ENCODE measurements at regions not wholly inside any gene's neighbourhood (a gene's known extent, or its start where the extent isn't known, plus 50 kb on each side); places are given as distances from the start of the nearest gene placed in this dataset.

DNA sequence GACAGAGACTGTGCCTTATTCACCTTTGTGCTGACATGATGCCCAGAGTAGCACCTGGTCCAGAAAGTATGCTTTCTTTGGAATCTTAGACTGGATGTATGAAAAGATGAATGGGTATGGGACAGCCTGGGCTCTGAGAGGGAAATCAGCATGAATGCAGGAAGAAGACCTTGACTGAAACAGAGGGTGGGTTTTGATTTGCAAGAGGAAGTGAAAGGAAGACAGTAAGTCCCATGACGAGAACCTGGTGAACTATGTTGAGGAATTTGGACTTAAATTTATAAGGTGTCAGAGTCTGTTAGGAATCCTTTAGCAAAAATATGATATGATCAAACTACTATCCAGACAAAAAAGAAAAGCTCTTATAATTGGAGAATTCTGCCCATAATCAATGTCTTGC, 301.9 kb downstream of the SPRY2 start:
- Histone ChIP-seq H3K79me2 (ENCODE audit: insufficient read depth, low read length) (no peaks in the 10 kb centered on the region), H3K27me3 (ENCODE audit: insufficient read depth, low read length) (no peaks in the 10 kb centered on the region), H3K9me3 (ENCODE audit: control insufficient read depth in 1 of 2, insufficient read depth in 1 of 2, low read depth in 1 of 2, low read length in 2 of 2) (no peaks in the 10 kb centered on the region; a peak in 1 of 4 replicates), H3K4me1 (ENCODE audit: control insufficient read depth in 1 of 2, insufficient read depth in 2 of 2, low read length in 2 of 2) (peaks cover 0 to 17% of the 10 kb centered on the region in 2 experiments; a peak in 3 of 4 replicates), H3K36me3 (ENCODE audit: control insufficient read depth in 1 of 2, insufficient read depth in 2 of 2, low read length in 2 of 2) (no peaks in the 10 kb centered on the region), H3K27ac (ENCODE audit: low read depth, low read length) (no peak overlapping the region), H3K4me2 (ENCODE audit: low read length) (no peak overlapping the region), H4K20me1 (ENCODE audit: insufficient read depth) (no peaks in the 10 kb centered on the region), H2AFZ (ENCODE audit: low read depth, low read length, poor library complexity, severe bottlenecking) (no peak overlapping the region), H3K4me3 (replicated peaks in 1 of 2; ENCODE audit: low read depth in 1 of 2, low read length in 2 of 2) (no peak overlapping the region), H3K9me2 (ENCODE audit: insufficient read depth) (no peaks in the 10 kb centered on the region), H3K9ac (ENCODE audit: low read length) (no peak overlapping the region)
- ChIA-PET CTCF (no interaction called here), POLR2A (no interaction called here), RAD21 (ENCODE audit: low non-redundant PET in 1 of 2, low total read pairs in 2 of 2, uncharacterized antibody in 2 of 2, unreplicated experiment in 2 of 2) (no interaction called here)
- TF ChIP-seq ZBTB33 (IDR thresholded peaks at IDR 0.05; ENCODE audit: extremely low read depth, insufficient replicate concordance, low read length): no peak
- TF ChIP-seq POLR2A (IDR thresholded peaks at IDR 0.05; ENCODE audit: borderline replicate concordance, extremely low read depth, insufficient read depth, insufficient read length): no peak
- no peak for TF ChIP-seq SRF (IDR thresholded peaks at IDR 0.05; ENCODE audit: low read depth)
- TF ChIP-seq YY1 (IDR thresholded peaks at IDR 0.05; ENCODE audit: extremely low read depth, insufficient replicate concordance, low read depth, low read length): no peak
- no peak for ATAC-seq
- no TSS peak for BruUV-seq (replicated peaks)
- DNase-seq (ENCODE audit: low read depth, low spot score): no peak
- intact Hi-C loops (cut with micrococcal nuclease): no loop called here

DNA sequence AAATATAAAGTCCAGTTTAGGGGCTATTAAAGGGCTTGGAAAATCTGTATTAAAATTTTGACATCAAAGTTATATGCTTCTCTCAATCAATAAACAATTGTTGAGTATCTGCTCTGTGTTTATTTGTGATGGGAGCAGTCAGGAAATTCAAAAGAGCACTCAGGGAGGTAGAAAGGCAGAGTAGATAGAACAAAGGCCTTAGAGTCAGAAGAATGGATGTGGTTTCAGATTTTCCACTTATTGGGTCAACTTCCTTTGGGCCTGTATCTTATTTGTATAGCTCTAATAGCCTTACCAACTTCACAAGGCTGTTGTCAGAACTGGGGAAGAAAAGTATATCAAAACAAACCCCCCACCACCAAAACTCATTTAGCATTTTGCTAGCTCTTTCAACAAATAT, 302.6 kb downstream of the SPRY2 start:
- no peak for DNase-seq (ENCODE audit: low read depth, low spot score)
- no peaks in the 10 kb centered on the region for H4K20me1 ChIP-seq (ENCODE audit: insufficient read depth)
- intact Hi-C loops (cut with micrococcal nuclease): no loop called here
- TF ChIP-seq SIN3A (IDR thresholded peaks at IDR 0.05; ENCODE audit: low read depth) (no peak), CTCF (IDR thresholded peaks at IDR 0.05 in 2 of 3, conservative IDR thresholded peaks at IDR 0.05 in 1 of 3; ENCODE audit: borderline replicate concordance in 1 of 3, insufficient read depth in 1 of 3, low read depth in 2 of 3, low read length in 2 of 3) (no peak), CBX3 (IDR thresholded peaks at IDR 0.05; ENCODE audit: low read depth) (no peak), EZH2phosphoT487 (IDR thresholded peaks at IDR 0.05; ENCODE audit: borderline replicate concordance) (no peak), SRF (IDR thresholded peaks at IDR 0.05; ENCODE audit: low read depth) (no peak), REST (IDR thresholded peaks at IDR 0.05; ENCODE audit: low read depth) (no peak), CEBPB (IDR thresholded peaks at IDR 0.05; ENCODE audit: low read depth) (no peak), POLR2A (IDR thresholded peaks at IDR 0.05; ENCODE audit: borderline replicate concordance, extremely low read depth, insufficient read depth, insufficient read length) (no peak), EZH2 (IDR thresholded peaks at IDR 0.05) (no peak), ZFX (IDR thresholded peaks at IDR 0.05) (no peak)
- H3K27me3 ChIP-seq (ENCODE audit: insufficient read depth, low read length): no peaks in the 10 kb centered on the region
- BruUV-seq (replicated peaks): no TSS peak
- H2AFZ ChIP-seq (ENCODE audit: low read depth, low read length, poor library complexity, severe bottlenecking): no peak overlapping the region
- no peaks in the 10 kb centered on the region for H3K9me2 ChIP-seq (ENCODE audit: insufficient read depth)
- H3K27ac ChIP-seq (ENCODE audit: low read depth, low read length): no peak overlapping the region
- no peaks in the 10 kb centered on the region for H3K36me3 ChIP-seq (ENCODE audit: control insufficient read depth in 1 of 2, insufficient read depth in 2 of 2, low read length in 2 of 2)
- ChIA-PET RAD21 (ENCODE audit: low non-redundant PET in 1 of 2, low total read pairs in 2 of 2, uncharacterized antibody in 2 of 2, unreplicated experiment in 2 of 2) (no interaction called here), CTCF (no interaction called here), POLR2A (no interaction called here)
- peaks cover 0 to 17% of the 10 kb centered on the region in 2 experiments; a peak in 3 of 4 replicates for H3K4me1 ChIP-seq (ENCODE audit: control insufficient read depth in 1 of 2, insufficient read depth in 2 of 2, low read length in 2 of 2)
- no peaks in the 10 kb centered on the region for H3K79me2 ChIP-seq (ENCODE audit: insufficient read depth, low read length)
- H3K9me3 ChIP-seq (ENCODE audit: control insufficient read depth in 1 of 2, insufficient read depth in 1 of 2, low read depth in 1 of 2, low read length in 2 of 2): no peaks in the 10 kb centered on the region; a peak in 1 of 4 replicates
- H3K4me3 ChIP-seq (replicated peaks in 1 of 2; ENCODE audit: low read depth in 1 of 2, low read length in 2 of 2): no peak overlapping the region
- no peak overlapping the region for H3K9ac ChIP-seq (ENCODE audit: low read length)
- no peak overlapping the region for H3K4me2 ChIP-seq (ENCODE audit: low read length)
- ATAC-seq: no peak
